HG03064 (cell line): ENCODE measurements at regions not wholly inside any gene's neighbourhood (a gene's known extent, or its start where the extent isn't known, plus 50 kb on each side); places are given as distances from the start of the nearest gene placed in this dataset.

Experiments used
- ATAC-seq: cut with Tn5 transposase; IDR thresholded peaks from one replicate; pipeline ENCODE4 v1.9.1; 2021; ENCODE audit warnings: low read depth; ENCODE audit not compliant: unreplicated experiment

DNA sequence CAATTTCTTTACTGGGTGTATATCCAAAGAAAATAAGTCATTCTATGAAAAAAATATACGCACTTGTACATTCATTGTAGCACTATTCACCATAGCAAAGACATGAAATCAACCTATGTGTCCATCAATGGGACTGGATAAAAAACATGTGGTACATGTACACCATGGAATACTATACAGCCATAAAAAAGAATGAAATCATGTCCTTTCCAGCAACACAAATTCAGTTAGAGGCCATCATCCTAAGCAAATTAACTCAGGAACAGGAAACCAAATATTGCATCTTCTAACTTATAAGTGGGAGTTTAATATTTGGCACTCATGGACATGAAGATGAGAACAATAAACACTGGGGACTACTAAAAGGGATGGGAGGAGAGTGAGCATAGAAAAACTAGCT lies 325.7 kb downstream of the TGFB2 start:
- no peak for ATAC-seq

DNA sequence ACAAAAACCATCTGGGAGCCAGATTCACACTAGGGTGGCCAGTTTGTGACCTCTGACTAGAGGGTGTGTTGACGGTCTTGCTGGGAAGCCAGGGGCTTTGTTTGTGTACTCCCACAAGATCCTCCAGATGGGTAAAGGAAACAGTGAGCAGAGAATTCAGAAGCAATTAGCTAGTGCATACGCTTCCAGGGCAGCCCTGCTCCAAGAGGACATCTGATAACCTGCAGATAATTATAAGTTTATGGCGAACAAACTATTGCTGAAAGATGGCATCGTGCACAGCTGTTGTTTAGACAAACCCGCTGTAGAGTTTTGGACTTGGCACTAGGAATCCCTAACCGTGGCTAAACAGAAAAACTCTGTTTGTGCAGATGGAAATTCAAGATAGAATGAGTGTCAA lies 326.4 kb downstream of the TGFB2 start:
- ATAC-seq: no peak

DNA sequence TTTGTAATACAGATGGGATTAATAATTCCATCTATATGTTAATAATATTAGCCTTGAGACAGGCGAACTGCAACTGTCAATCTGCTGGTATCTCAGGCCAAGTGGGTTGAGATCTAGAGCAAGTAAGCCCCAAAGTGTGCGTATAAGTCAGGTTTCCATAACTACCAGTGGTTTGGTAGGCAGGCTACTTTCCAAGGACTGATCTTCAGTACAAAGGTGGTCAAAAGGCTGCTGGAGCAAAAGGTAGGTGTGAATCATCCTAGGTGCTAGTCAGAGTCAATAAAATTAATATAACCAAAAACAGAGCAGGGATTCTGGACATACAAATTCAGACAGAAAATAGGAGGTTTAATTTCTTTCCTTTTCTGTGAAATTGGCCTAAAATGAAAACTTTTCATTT lies 328.0 kb downstream of the TGFB2 start:
- ATAC-seq: no peak

DNA sequence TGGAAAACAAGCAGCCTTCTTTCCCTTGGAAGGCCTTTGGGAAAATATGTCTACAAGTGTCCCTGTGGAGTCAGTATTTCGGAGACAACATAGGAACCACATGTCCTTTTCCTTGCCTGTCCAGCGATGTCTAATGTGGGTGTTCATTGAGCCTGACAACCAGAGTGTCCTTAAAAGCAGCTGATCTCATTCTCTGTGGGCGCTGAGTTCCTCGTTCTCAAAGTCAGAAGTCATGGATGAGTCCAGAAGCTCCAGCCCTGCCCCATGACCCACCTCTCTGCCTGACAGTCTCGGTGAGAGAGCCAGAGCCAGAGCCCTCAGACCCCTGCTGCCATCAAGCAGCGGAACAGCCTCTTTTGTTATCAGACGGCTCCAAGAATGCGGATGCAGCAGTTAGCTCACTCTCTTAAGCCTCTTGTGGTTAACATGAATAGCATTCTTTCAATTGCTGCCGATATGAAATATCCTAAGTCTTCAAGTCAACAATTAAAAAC lies 329.2 kb downstream of the TGFB2 start:
- no peak for ATAC-seq

DNA sequence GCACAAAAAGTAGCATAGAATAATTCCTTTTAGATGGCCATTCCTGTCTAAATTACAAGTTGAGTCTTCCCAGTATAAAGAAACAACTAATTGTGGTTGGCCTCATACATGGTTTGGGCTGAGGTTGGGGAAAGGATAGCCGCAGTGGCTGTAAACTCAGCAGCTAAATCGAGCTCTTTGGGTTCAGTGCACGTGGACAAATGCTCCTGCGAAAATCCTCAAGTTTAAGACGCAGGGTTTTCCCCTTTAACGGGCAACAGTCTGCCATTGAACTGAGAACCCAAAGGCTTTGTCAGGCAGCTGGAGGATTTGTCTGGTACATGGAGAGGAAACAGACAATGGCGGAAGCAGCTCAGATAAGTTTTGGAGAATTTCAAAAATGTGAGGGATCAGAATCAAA lies 331.9 kb downstream of the TGFB2 start:
- no peak for ATAC-seq

DNA sequence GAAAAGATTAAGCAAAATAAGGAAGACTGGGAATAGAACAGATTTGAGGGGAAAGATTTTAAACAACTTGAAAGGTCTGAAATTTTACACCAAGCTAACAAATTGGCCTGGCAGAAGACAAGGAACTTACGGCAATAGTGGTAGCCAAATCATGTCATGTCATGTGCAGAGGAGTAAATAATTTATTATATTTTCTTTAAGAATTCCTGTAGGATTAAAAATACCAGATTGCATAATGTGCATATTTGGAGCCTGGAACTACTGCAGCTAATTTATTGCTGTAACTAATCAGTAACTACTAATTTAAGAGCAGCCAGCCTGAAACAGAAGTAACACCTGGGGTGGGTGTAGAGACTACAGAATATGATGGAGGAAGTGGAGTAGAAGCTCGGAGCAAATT lies 334.3 kb downstream of the TGFB2 start:
- ATAC-seq: no peak

DNA sequence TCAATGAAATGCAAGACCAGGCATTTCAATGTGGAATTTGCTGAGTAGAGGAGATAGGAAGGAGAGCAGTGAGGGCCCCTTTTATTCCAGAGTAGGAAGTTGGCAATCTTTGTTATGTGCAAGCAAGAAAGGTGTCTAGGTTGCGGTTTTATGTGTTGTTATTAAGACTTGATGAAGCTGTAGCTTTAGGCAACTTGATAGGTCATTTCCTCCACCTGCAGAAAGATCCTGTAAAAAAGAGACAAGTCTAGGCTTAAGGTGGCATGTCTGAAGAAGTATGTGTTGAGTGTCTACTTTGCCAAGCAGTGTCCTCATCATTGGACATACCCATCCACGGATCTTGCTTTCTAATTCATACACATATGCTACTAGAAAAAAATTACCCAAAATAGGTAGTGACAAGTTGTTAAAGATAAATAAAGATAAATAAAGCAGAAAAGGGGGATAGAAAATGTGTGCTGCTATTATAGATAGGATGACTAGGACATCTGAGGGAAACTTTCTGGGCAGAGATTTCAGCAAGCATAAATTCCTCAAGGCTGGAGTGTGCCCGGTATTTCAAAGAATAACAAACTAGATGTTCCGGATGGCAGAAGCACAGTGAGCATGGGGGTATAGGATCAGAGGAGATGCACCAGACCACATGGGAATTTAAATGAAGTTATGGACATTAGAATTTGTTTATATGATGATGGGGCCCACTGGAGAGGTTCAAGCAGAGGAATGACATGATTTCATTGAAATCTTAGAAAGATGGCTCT lies 335.0 kb downstream of the TGFB2 start:
- ATAC-seq: no peak

DNA sequence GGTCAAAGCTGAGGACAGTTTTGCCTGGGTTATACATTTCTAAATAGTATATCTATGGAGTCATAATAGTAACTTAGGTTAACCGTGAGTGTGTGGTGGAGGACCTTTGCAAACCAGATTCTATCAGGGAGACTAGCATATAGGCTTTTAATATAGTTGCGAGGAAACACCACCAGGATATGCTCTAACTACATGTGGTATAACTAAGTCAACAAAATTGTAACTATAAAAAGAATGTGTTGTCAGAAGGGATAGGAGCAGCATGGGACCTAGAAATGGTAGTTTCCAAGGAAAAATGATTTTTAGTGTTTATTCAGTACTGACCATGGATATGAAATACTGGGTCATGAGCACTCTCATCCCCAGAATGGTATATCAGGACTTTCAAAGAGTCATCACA lies 338.1 kb downstream of the TGFB2 start:
- no peak for ATAC-seq

DNA sequence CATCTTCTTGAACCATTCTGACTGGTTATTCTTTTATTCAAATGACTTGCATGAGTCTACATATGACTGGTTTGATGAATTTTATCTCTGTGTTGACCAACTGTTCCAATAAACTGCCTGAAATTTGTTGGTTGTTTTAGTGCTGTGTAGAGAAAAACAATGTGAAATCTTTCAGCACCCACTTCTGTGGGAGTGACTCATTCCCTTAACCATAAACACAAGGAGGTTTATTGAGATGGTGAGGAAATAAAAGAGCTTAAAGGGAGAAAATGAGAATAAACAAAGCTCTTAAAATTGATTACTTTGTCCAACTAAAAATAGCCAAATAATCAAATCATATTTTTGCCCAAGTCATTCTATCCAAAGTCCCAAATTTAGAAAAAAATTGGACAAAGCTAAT lies 341.1 kb downstream of the TGFB2 start:
- no peak for ATAC-seq

DNA sequence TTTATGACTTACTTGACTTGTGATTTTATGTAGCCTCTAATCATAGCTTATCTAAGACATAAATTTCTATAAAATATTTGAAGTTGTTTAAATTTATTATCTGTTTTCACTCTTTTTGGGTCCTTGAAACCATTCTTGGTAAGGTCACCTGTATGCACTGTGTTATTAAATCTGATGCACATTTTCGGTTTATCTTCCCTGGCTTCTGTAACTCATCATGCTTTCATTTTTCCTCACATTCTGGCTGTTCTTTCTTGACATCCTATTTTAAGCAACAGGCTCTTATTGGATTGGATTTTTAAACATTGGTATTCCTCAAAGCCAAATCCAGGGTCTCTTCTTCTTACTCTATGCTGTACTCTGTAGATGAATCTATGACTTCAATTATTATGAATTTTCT lies 341.6 kb downstream of the TGFB2 start:
- ATAC-seq: no peak

DNA sequence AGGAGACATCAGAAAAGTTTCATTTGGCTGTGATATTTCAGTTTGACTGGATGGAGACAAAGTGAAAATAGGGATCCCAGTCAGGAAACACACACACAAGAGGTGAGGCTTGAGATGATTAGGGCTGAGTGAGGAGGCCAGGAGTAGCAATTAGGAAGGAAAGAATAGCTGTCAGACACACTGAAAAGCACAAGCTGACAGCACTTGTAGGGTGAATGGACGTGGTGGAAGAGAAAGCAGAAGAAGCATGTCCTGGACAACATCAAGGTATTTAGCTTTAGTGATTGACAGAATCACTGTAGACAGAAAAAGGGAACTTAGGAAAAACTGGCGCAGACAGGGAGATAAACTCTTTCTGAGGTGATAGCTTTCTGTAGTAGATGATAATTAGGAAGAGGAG lies 347.7 kb downstream of the TGFB2 start:
- no peak for ATAC-seq

DNA sequence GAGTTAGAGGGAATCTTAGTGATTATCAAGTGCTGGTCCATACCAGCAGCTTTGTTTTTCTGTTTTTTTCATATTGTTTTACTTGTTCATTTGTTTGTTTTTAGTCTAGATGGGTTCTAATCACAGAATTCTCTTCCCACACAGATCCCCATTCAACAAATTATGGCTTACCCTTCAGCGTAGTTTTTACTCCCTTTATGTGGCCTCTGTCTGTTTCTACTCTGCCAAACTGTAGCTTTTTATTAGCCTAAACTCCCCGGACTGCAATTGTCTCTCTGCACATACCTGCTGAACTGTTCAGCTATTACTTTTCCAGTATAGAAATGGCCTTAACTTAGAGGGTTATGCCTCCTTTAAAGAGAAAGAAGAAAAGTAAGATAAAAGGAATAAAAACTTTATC lies 348.5 kb downstream of the TGFB2 start:
- ATAC-seq: no peak

DNA sequence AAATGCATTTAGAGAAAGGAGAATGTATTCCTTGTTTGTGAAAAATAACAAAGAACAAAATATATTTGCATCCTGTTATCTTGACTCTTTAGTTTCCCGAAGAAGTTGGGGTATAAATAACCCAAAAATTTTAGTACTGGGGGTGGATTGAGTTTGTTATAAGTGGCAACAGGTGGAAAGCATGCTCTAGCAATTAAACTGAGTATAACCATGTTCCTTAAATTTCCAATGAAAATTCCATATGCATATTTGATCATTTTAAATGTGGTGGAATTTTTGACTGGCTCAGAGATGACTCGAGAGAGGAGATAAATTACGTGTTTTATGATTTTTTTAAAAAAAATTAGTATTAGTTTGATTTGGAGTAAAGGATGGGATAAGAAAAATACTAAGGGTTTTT lies 348.9 kb downstream of the TGFB2 start:
- ATAC-seq: no peak

DNA sequence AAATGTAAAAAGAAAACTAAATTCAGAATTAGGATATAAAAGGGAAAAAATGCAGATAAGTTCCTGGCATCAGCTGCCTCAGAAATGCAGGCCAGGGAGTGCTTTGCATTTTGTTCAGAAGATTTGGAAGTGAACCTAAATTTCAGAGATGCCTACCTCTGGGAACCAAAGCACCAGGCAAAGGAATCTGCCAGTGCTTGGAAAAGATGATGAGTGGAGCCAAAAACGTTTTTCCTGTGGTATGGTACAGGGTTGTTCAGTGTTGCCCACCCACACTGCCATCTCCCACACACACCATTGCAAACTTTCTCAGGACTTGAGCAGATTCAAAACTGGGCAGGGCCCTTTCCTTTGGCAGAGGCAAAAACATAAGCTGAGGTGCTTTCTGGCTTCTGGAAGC lies 349.5 kb downstream of the TGFB2 start:
- ATAC-seq: no peak

DNA sequence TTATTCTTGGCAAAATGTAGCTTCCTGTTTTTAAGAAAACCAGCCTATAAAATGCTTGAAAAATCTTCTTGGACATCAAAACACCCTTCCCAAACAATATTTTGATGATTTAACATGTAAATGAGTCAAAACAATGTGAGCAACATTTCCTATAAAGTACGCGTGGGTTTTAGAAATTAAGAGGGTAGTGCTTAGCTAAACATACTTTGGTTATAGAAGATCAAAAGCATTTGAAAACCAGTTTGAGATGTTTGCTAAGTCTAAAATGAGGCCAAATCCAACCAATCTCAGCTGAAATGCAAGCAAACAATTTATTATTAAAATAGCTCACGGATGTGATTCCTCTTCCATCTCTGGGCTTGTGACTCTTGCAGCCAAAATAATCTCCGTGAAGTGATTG lies 350.4 kb downstream of the TGFB2 start:
- ATAC-seq: no peak

DNA sequence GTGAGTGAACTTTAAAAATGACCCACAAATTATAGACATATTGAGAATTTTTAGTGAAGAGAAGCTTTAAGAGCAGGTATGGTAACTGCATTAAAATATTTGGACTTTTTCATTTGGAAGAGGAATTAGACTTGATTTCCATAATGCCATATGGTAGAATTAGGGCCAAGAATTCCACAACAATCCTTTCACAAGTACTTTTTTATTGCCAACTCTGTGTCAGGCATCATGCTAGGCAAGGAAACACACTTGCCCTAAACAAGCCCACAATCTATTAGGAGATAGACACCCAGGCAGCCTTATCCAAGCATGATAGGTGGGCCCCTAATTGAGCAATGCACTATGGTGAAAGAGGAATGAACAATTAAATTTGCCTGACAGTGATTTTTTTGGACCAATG lies 353.0 kb downstream of the TGFB2 start:
- no peak for ATAC-seq

DNA sequence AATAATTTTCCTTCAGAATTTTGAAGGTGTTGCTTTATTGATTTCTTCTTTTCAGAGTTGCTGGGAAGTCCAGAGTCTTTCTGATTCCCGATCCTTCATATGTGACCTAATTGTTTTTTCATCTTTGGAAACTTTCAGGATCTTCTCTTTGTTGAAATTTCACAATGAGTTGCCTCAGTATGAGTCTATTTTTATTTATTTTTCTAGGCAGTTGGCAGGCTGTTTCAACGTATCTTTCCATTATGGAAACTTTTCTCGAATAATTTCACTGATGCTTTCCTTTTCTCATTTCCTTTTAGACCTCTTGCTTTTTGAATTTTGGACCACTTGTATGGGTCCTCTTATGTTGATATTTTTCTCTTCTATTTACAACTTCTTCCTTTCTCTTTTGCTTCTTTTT lies 354.3 kb downstream of the TGFB2 start:
- no peak for ATAC-seq

DNA sequence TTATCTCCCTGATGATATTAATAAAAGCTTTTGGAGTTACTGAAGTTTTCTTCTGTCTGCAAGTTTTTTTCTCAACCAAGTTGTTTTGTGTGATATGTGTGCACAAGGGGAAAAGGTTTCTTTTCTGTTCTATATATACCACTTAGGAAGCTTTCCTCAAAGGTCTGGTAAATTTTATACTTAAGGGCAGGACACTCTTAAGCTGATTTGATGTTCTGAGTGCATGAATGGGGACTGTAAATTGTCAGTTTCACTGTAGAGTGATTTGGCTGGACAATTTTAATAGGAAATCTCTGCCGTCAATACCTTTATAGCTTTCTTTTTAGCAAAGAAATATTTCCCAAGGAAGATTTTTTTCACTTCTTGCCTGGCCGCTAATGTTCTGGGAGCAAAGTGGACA lies 354.7 kb downstream of the TGFB2 start:
- no peak for ATAC-seq

DNA sequence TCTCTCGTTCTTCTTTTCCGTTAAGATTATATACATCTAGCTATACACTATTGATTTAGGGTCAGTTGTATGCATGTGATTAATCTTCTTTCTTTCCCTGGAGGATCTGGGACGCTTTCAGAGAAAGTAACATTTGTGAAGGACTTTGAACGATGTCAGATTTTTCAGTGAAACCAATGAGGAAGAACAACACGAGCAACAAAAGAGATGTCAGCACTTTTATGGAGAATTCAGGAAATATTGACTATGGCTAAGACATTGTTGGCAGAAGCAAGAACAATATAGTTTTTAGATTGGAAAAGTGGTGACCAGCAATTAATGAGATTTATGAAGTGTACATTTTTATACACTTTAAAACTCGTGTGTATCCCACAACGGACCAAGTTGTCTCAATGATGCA lies 355.5 kb downstream of the TGFB2 start:
- no peak for ATAC-seq

DNA sequence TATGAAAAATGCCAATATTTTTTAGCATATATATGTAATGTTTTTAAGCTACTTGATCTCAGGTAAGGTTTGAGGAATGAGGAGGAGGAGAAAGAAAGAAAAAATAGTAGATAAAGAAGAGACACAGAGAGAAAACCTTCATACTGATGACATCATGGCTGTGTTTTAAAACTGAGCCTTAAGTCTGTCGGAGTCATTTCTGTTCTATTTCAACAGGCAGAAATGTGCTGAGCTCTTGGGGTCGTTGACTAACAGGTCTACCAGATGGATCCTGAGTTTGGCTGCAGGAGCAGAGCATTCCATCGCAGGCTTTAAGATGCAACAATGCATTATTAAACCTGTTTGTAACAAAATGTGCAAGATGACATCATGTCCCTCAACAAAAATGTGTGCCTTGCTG lies 356.0 kb downstream of the TGFB2 start:
- no peak for ATAC-seq

DNA sequence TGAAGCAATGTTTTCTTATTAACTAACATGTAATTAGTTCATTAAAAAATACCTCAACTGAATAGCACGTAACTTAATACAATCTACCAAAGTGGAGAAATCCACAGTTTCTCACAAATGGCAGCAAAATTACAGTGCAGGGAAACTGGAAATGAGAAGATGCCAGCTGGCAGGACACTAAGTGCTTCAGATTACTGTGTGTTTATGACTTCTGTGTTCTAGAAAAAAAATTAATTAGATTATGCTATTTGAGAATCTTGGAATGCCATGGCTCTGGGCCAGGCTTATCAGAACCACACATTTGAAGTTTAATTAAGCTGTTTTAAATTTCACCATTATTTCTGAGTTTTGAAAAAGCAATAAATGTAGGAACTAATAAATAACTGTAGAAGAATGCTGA lies 357.6 kb downstream of the TGFB2 start:
- no peak for ATAC-seq

DNA sequence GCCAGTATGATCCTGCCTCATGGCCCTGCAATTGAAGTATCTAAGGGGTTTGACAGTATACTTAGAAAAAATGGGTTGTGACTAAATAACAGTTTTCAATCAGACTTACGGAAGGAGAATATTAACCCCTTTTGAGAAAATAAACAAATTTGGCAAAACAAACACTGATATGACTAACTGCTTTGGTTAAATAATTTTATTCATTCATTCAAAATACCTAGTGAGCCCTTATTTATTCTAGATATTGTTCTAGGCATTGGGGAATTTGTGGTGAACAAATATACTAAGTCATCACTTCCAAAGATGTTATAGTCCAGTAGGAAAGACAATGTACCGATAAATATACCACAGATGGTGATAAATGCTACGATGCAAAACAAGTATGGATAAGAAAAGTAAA lies 358.7 kb downstream of the TGFB2 start:
- no peak for ATAC-seq

DNA sequence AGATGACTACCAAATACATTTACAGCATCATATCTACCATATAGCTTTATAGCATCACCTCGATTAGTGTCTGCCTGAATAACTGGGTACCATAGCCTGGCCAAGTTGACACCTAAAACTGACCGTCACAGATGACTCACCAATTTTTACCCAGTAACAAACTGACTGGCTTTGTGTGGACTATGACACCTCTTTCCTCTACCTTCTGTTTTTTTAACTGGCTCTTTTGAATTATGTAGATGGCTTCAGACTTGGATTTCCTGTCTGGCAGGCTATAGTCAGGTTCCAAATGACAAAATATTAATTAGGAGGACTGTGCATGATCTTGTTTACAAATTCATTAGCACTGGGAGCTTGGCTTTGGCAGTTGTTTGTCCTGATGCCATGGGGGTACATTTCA lies 360.3 kb downstream of the TGFB2 start:
- no peak for ATAC-seq
